ENCODE measurements at regions not wholly inside any gene's neighbourhood (a gene's known extent, or its start where the extent isn't known, plus 50 kb on each side); places are given as distances from the start of the nearest gene placed in this dataset.

- intact Hi-C loops (cut with DNase I) = no loop called here
- H3K27me3 ChIP-seq = no peaks in the 10 kb centered on the region
- H3K27ac ChIP-seq = no peak overlapping the region
- H3K36me3 ChIP-seq = no peaks in the 10 kb centered on the region
- TF ChIP-seq CTCF (IDR thresholded peaks at IDR 0.05) = no peak
- TF ChIP-seq POLR2A (IDR thresholded peaks at IDR 0.05) = no peak
- DNase-seq = no peak
- H3K9me3 ChIP-seq = no peaks in the 10 kb centered on the region
- H3K4me1 ChIP-seq = no peaks in the 10 kb centered on the region
- no peak overlapping the region for H3K4me3 ChIP-seq (replicated peaks in 1 of 3)
- 92 to 100% methylated on average over 2 of the region's 2 CpGs for WGBS, 2 donors
Measured at GRCh38 chr1:30042438-30043147, 680.8 kb downstream of the MATN1 start.

- 86 to 90% methylated on average over 5 to 6 of the region's 8 CpGs for WGBS, 2 donors
- Histone ChIP-seq H3K36me3 (no peaks in the 10 kb centered on the region), H3K4me1 (no peaks in the 10 kb centered on the region), H3K9me3 (no peaks in the 10 kb centered on the region), H3K27ac (no peak overlapping the region), H3K4me3 (replicated peaks in 1 of 3) (no peak overlapping the region), H3K27me3 (no peaks in the 10 kb centered on the region)
- intact Hi-C loops (cut with DNase I) = no loop called here
- TF ChIP-seq CTCF (IDR thresholded peaks at IDR 0.05) (no peak), POLR2A (IDR thresholded peaks at IDR 0.05) (no peak)
- DNase-seq = no peak
Measured at GRCh38 chr1:30041741-30042437, 681.5 kb downstream of the MATN1 start.

DNA sequence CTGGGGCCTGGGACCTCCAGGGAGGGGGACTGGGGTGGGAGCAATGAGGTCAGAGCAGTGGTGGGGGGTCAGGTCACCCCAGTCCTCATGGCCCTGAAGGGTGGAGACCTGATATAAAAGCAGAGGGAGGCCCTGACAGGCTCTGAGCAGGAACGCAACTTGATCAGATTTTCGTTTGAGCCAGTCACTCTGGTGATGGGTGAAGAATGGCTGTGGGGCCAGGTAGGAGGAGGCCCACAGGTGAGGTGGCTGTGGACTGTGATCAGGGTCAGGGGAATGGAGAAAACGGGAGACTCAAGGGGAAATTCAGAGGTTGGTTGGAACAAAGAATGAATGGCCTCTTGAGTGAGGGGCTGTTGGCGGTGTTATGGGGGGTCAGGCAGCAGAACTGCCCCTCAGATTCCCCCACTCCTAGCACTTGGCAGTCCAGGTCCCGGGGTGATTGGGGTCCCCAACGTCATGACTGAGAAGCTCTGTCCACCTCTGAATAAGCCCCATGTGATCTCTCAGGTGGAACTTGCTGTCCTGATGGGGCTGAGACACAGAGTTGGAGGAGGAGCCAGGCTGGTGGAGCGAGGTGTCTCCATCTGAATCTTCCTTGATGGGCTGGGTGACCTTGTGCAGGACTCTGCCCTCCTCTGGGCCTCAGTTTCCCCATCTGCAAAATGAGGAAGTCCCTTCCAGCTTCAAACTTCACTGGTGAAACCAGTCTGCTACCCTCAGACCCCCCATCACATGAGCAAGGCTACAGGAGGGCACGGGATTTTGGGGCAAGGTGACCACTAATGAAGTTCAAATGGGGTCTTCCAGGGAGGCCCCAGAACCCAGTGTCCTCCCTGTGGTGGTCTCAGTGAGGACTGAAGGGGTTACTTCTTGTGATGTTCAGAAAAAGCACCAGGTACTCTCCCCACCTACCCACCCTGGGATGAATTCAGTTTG lies 683.0 kb downstream of the MATN1 start:
- no peaks in the 10 kb centered on the region for H3K9me3 ChIP-seq
- H3K36me3 ChIP-seq = no peaks in the 10 kb centered on the region
- no peaks in the 10 kb centered on the region for H3K27me3 ChIP-seq
- intact Hi-C loops (cut with DNase I) = no loop called here
- H3K4me3 ChIP-seq (replicated peaks in 1 of 3) = no peak overlapping the region
- WGBS, 2 donors = 87 to 89% methylated on average over 8 of the region's 8 CpGs
- H3K27ac ChIP-seq = no peak overlapping the region
- DNase-seq = no peak
- TF ChIP-seq CTCF (IDR thresholded peaks at IDR 0.05) (no peak), POLR2A (IDR thresholded peaks at IDR 0.05) (no peak)
- no peaks in the 10 kb centered on the region for H3K4me1 ChIP-seq

DNA sequence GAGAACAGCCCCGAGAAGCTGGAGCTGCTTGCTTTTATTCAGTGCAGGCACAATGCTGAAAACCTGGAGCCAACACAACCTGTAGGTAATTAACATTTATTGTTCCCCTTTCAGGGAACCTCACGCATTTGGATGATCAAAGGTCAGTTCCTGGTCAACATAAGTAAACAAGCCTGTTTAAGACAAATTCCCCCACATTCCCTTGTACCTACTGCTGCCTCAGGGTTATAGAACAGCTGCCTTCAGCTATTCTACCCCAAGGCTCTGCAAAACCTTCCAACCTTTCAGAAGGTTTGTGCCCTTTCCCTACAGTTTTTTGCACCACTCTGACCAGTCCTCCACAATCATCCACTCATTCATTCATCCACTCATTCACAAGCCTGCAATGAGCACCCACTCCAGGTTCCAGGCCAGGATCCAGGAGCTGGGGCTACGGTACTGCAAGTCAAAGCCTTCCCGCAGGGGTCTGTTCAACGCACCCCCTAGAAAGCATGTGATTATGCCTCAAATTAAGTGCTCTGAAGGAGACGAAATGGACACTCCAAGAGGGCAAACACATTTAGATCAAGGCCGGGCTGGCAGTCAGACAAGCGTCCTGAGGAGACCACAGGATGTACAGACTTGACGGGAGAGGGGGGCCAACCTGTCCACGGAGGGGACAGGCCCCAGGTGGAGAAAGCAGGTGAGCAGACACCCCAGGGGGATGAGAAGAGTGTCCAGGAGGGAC lies 683.9 kb downstream of the MATN1 start:
- no peaks in the 10 kb centered on the region for H3K36me3 ChIP-seq
- no peaks in the 10 kb centered on the region for H3K9me3 ChIP-seq
- WGBS, 2 donors = 81% methylated on average over 10 of the region's 10 CpGs
- no peak overlapping the region for H3K4me3 ChIP-seq (replicated peaks in 1 of 3)
- H3K27me3 ChIP-seq = no peaks in the 10 kb centered on the region
- TF ChIP-seq POLR2A (IDR thresholded peaks at IDR 0.05) (no peak), CTCF (IDR thresholded peaks at IDR 0.05) (no peak)
- no peak for DNase-seq
- no peak overlapping the region for H3K27ac ChIP-seq
- no peaks in the 10 kb centered on the region for H3K4me1 ChIP-seq
- intact Hi-C loops (cut with DNase I) = no loop called here

Data from thyroid gland (tissue), 4 donors.